ENCODE measurements at regions not wholly inside any gene's neighbourhood (a gene's known extent, or its start where the extent isn't known, plus 50 kb on each side); places are given as distances from the start of the nearest gene placed in this dataset.
"Not testable (repeated sequence)": the region's sequence is repeated elsewhere in the genome, so short reads cannot be mapped to it uniquely, and the experiment has no call there.

DNA sequence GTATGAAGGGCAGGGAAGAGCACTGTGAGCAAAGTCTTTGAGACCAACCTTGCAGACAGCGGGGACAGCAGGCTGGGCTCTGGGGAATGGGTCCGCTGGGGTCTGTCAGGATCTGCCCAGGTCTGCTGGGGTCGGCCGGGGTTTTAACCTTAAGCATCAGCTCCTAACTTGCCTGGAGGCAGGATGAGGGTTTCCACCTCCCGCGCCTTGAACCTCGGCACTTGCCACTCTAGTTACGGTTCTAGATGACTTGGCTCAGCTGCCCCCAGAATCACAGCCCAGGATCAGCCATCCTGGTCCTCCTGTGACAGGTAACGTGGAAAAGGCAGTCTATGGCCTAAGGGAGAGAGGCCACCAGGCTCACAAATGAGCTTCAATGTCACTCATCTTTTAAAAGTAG is 50.4 kb upstream of the CACUL1 start:
- DNase-seq (ENCODE audit: extremely low read depth in 1 of 2, low read depth in 1 of 2), result no peak

GRCh38 chr10:118807512-118808305 is 52.9 kb upstream of the CACUL1 start:
- DNase-seq (ENCODE audit: extremely low read depth in 1 of 2, low read depth in 1 of 2), result no peak

DNA sequence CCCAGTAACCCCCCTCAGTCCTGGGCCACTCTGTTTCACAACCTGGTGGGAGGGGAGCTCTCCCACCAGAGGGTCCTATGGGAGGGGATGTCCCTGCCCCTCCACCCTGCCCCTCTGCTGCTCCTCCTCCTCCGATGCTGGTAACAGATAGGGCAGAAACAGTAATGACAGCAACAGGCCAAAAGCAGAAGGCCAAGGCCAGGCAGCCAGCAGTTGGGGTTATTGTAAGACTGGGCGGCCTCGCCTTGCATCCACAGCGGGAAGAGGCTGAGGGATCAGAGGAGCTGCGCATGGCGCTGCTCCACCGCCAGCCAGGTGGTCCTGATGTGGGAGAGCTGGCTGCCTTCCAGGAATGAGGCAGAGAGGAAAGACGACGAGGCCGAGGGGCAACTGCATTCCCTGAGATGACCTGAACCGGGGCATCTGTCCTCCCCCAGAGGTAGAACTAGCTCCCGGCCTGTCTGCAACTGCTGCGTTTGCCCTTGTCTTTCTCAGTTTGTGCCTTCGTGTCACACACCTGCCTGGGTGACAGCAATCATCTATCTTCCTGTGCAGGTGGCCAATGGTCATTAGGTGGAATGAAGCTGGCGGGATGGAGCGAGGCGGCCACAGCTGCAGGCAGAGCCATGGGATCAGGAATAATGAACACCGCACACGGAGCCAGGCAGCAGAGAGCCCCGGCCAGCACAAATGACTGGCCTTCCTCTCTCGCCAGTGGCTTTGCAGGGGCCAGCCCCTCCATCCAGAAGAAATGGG is 54.0 kb upstream of the CACUL1 start:
- no peak for DNase-seq (ENCODE audit: extremely low read depth in 1 of 2, low read depth in 1 of 2)

DNA sequence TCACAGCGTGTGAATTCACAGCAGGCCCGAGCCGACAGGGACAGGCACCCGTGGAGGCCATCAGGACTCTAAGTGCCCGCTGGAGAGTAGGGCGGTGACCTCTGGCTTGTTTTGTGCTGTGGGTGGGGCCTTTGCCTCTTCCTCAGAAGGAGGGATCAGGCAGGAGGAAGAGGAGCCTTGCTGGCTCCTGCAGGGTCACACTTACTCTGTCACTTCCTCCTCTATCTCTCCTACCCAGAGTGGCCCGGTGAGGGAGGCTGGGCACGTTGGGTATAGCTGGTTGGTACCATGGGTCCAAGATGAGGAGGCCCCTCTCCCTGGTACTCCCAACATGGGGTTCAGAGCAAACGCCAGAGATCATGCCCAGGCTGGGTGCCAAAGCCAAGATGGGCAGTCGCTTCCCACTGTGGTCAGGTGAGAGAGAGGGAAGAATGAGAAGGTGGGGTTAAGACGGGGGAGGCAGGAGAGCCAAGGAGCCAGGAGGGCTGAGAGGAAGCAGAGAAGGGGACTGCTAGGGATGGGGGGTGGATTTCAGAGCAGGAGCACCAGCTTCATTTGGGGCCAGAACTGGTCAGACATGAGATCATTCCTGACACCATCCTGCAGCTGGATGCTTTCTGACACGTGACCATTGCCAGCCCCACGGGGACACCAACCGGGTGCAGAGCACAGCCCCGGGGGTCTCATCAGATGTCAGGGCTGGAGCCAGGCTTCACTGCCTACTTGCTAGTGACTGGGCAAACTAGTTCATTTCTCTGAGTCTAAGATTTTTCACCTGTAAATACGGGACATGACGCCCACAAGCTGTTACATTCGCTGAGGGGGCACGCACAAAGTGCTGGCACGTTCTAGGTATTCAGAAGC is 54.8 kb upstream of the CACUL1 start:
- no peak for DNase-seq (ENCODE audit: extremely low read depth in 1 of 2, low read depth in 1 of 2)

DNA sequence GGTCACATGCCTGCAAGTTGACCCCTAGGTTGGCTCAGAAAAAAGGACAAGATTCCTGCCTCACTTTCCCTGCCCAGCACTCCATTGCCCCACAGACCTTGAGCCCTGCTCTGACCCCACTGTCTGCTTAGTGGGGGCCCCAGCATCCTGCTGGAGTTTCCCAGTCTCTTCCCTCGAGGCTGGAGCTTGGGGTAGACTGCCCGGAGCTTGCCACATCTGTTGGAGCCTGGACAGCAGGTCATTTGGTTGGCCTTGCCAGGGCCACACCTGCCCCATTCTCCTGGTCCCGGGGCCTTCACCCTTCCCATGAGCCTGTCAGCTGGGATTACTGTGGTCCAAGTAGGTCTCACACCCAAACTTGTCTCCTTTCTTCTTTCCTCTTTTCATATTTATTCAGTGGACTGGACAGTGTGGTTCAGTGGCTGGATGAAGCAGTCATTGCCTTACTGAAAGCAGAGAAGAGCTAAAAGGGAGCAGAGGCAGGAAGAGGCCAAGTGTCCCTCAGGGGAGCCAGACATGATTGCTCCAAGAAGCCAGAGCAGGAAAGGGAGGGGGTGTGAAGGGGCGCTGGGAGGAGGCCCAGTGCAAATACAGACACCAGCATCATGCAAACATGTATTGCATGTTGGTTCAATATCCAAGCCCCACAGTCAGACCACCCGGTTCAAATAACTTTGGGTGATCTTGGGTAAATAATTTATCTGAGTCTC is 56.2 kb upstream of the CACUL1 start:
- no peak for DNase-seq (ENCODE audit: extremely low read depth in 1 of 2, low read depth in 1 of 2)

- no peak for DNase-seq (ENCODE audit: extremely low read depth in 1 of 2, low read depth in 1 of 2)
Measured at GRCh38 chr10:118811675-118812392, 57.1 kb upstream of the CACUL1 start.

DNA sequence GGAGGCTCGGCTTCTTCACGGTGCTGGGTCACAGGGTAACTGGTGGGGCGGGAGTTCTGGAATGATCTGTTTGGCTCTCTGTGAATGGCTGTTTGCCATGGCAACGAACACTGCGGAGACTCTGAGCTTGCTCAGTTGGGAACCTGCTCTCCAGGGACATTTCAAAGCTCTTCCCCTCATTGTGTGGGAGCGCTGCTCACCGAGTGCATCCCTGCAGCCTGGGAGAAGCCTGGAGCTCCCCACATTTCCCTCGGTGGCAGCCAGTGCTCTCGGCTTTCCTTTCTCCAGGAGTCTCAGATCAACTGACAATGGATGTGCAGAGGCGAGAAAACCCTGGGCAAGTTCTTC is 57.6 kb upstream of the CACUL1 start:
- no peak for DNase-seq (ENCODE audit: extremely low read depth in 1 of 2, low read depth in 1 of 2)

DNA sequence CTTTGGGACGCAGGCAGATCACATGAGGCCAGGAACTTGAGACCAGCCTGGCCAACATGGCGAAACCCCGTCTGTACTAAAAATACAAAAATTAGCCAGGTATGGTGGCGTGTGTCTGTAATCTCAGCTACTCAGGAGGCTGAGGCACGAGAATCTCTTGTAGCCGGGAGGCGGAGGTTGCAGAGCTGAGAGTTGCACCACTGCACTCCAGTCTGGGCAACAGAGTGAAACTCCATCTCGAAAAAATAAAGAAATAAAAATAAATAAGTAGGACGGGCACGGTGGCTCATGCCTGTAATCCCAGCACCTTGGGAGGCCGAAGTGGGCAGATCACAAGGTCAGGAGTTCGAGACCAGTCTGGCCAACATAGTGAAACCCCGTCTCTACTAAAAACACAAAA is 58.2 kb upstream of the CACUL1 start:
- DNase-seq (ENCODE audit: extremely low read depth in 1 of 2, low read depth in 1 of 2), result not testable (repeated sequence)

GRCh38 chr10:118816471-118817168 is 61.9 kb upstream of the CACUL1 start:
- no peak for DNase-seq (ENCODE audit: extremely low read depth in 1 of 2, low read depth in 1 of 2)

GRCh38 chr10:118817328-118818068 is 62.7 kb upstream of the CACUL1 start:
- no peak for DNase-seq (ENCODE audit: extremely low read depth in 1 of 2, low read depth in 1 of 2)

DNA sequence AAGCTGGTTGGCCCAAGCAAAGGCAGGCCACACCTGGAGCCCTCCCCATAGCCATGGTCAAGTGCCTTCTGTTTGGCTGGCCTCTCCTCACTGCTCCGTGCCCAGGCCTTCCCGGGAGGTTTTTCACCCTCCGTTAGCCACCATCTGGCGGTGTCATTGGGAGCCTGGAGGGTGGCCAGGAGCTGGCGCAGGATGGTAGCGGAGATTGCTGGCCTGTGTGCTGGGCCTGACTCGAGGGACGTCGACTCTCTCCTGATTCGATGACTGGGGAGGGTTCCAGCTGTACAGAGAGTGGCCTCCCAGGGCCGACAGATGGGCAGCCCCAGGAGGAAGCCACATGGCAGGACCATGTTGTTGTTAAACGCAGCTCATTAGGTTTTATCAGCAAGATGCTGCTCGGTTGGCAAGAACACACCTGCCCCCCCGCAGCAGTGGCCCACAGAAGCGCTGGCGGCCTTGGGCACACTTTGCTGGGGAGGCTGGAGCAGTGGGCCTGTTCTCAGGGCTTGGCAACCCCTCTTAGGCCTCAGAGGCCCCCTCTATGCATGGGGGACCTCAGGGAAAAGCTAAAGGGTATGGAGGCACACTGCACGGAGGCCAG is 64.0 kb upstream of the CACUL1 start:
- no peak for DNase-seq (ENCODE audit: extremely low read depth in 1 of 2, low read depth in 1 of 2)

DNA sequence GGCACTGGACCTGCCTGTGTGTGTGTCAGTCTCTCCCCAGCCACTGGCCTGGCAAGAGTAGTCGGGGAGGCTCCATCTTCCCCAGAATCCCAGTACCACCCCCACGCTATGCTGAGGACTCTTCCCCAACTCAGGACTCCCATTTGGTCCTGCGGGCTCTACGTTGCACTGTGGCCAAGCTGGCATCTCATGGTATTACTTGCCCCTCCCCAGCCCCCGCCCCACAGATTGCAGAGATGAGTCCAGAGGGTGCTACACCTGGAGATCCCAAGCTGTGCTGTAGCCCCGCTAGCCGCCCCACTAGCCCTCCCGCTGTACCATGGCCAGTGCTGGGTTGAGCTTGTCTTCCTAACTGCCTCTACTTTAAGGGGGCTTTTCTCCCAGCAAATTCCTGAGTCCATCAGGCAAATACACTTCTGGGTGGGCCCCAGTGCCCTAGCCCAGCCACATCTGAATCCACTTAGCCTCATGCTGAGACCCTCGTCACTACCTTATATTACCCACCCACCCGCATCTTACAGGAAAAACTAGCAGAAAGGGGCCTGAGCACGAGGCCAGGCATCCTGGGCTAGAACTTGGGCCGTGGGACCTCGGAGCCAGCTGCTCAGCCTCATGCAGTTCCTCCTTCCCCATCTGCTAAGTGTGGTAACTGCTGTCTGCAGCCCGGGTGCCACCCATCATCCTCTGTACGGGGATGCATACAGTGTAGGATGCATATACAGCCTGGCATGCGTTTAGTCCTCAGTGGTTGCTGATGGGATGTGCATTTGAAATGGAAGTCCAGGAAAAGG is 65.8 kb upstream of the CACUL1 start:
- DNase-seq (ENCODE audit: extremely low read depth in 1 of 2, low read depth in 1 of 2), result no peak

DNA sequence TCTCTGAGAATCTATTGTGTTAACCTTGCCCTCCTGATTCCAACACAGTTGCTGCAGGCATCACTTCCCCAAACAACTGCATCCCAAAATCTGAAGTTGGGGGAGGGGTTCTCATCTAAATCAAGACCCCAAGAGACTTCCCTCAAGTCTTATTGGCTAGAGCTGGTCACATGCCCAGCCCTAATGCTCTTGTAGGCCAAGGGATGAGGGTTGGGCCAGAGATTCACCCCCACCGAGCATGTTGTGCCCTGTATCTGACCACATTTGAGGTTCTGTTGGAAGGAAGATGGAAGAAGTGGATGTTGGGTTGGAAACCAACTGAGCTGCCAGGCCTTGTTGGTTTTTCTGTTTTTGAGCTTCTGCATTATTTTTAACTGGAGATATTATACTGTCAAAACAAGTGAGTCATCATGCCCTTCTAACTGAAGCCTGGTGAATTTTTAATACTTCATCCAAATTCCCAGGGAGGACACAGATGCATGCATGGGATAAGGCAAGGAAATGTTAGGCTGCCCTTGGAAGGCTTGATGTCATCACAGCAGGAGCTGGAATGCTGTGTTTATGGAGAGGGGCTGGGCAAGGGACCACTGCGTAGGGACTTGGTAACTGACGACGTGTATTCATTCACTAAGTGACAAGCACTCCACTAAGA is 68.6 kb upstream of the CACUL1 start:
- DNase-seq (ENCODE audit: extremely low read depth in 1 of 2, low read depth in 1 of 2), result no peak

DNA sequence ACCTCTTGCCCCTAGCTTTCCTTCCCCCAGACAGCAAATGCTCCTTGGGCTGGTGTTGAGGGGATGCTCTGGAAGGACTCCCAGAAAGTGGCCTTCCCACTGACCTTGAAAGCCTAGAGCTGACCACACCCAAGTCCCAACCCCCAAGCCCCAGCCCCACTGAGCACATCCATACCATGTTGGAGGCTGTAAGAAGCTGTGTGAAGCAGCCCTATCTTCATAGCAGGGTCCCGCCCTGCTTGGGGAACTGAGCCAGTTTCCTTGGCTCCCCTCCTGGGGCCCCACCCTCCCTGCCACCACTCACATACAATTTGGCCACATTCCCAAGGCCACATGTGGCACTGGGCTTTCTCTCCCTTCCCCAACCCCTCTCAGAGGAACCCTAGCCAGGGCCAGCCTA is 72.3 kb upstream of the CACUL1 start:
- DNase-seq (ENCODE audit: extremely low read depth in 1 of 2, low read depth in 1 of 2), result no peak

GRCh38 chr10:118827466-118828155 is 72.8 kb upstream of the CACUL1 start:
- DNase-seq (ENCODE audit: extremely low read depth in 1 of 2, low read depth in 1 of 2), result no peak

GRCh38 chr10:118832241-118832651 is 77.5 kb upstream of the CACUL1 start:
- no peak for DNase-seq (ENCODE audit: extremely low read depth in 1 of 2, low read depth in 1 of 2)

DNA sequence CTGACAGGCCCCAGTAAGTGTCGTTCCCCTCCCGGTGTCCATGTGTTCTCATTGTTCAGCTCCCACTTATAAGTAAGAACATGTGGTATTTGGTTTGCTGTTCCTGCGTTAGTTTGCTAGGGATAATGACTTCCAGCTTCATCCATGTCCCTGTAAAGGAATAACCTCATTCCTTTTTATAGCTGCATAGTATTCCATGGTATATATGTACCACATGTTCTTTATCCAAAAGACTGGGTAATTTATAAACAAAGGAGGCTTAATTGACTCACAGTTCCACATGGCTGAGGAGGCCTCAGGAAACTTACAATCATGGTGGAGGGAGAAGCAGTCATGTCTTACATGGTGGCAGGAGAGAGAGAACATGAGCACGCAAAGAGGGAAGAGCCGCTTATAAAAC is 79.6 kb upstream of the CACUL1 start:
- not testable (repeated sequence) for DNase-seq (ENCODE audit: extremely low read depth in 1 of 2, low read depth in 1 of 2)

Measured in stimulated activated CD8-positive, alpha-beta memory T cell treated with anti-CD3 and anti-CD28 coated beads, Interleukin-7, amount 100 ng/mL, for 48 hours (primary cell).